ENCODE measurements at regions not wholly inside any gene's neighbourhood (a gene's known extent, or its start where the extent isn't known, plus 50 kb on each side); places are given as distances from the start of the nearest gene placed in this dataset.

DNA sequence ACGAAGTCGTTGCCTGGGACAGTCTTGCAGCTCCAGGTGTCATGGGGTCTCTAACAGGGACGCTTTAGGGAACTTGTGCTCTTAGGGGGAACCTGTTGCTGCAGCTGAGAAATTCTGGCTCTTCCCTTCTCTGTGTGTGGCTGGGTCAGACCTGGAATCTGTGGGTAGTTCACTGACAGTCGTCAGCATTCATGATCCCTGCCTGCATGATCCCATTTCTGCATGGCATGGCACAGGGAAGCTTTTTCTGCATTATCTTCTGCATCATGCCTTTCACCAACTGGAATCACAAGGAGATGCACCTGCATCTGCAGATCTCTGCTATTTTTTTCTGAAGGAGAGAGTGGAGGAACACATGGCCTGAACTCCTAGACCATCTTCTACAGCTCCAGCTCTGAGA, 85.6 kb downstream of the SOX9 start:
- no peak for DNase-seq
- Histone ChIP-seq H3K4me3 (ENCODE audit: low read length) (no peak overlapping the region), H2AFZ (ENCODE audit: low read length) (no peak overlapping the region), H3K9me3 (replicated peaks; ENCODE audit: insufficient read depth, low read length) (no peaks in the 10 kb centered on the region), H4K20me1 (ENCODE audit: insufficient read depth, low read length) (no peaks in the 10 kb centered on the region), H3F3A (ENCODE audit: insufficient read depth, low read length) (no peaks in the 10 kb centered on the region), H3K4me2 (ENCODE audit: low read depth, low read length) (no peak overlapping the region), H3K27me3 (replicated peaks; ENCODE audit: insufficient read depth, low read length) (no peaks in the 10 kb centered on the region), H3K27ac (ENCODE audit: low read length) (no peak overlapping the region), H3K36me3 (replicated peaks; ENCODE audit: insufficient read depth, low read length) (no peaks in the 10 kb centered on the region), H3K4me1 (ENCODE audit: low read length) (no peaks in the 10 kb centered on the region), H3K9ac (ENCODE audit: low read length) (no peak overlapping the region), H3K9me2 (replicated peaks; ENCODE audit: insufficient read depth, low read length) (no peaks in the 10 kb centered on the region), H3K79me2 (ENCODE audit: low read length) (no peaks in the 10 kb centered on the region)
- TF ChIP-seq EZH2 (optimal IDR thresholded peaks at IDR 0.05; ENCODE audit: low read depth, low read length) = no peak
- TF ChIP-seq CTCF (IDR thresholded peaks at IDR 0.05; ENCODE audit: low read length) = no peak
- TF ChIP-seq EZH2phosphoT487 (IDR thresholded peaks at IDR 0.05; ENCODE audit: low read length) = no peak

DNA sequence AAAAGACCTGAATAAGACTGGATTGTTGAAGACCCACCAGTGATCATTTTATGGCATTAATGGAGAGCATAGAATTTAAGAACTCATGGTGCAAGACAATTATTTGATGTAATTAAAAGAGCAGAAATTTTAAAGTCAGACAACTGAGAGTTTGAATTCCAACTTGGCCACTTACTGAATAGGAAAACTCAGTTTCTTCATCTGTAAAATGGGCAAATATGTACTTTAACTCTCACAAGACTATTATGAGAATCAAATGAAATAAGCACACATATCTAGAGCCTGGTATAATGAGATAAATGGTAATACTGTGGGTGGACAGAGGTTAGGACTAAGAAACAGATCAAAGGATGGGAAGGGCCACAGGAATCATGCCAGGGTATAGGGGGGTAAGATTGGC, 88.0 kb downstream of the SOX9 start:
- Histone ChIP-seq H3K4me2 (ENCODE audit: low read depth, low read length) (no peak overlapping the region), H3K27me3 (replicated peaks; ENCODE audit: insufficient read depth, low read length) (no peaks in the 10 kb centered on the region), H3K9me3 (replicated peaks; ENCODE audit: insufficient read depth, low read length) (no peaks in the 10 kb centered on the region), H3K9ac (ENCODE audit: low read length) (no peak overlapping the region), H3K27ac (ENCODE audit: low read length) (no peak overlapping the region), H3K9me2 (replicated peaks; ENCODE audit: insufficient read depth, low read length) (no peaks in the 10 kb centered on the region), H2AFZ (ENCODE audit: low read length) (no peak overlapping the region), H3K4me3 (ENCODE audit: low read length) (no peak overlapping the region), H3K4me1 (ENCODE audit: low read length) (no peaks in the 10 kb centered on the region), H3K79me2 (ENCODE audit: low read length) (no peaks in the 10 kb centered on the region), H3K36me3 (replicated peaks; ENCODE audit: insufficient read depth, low read length) (no peaks in the 10 kb centered on the region), H4K20me1 (ENCODE audit: insufficient read depth, low read length) (no peaks in the 10 kb centered on the region), H3F3A (ENCODE audit: insufficient read depth, low read length) (no peaks in the 10 kb centered on the region)
- TF ChIP-seq EZH2 (optimal IDR thresholded peaks at IDR 0.05; ENCODE audit: low read depth, low read length) = no peak
- no peak for TF ChIP-seq CTCF (IDR thresholded peaks at IDR 0.05; ENCODE audit: low read length)
- TF ChIP-seq EZH2phosphoT487 (IDR thresholded peaks at IDR 0.05; ENCODE audit: low read length) = no peak
- DNase-seq = no peak

DNA sequence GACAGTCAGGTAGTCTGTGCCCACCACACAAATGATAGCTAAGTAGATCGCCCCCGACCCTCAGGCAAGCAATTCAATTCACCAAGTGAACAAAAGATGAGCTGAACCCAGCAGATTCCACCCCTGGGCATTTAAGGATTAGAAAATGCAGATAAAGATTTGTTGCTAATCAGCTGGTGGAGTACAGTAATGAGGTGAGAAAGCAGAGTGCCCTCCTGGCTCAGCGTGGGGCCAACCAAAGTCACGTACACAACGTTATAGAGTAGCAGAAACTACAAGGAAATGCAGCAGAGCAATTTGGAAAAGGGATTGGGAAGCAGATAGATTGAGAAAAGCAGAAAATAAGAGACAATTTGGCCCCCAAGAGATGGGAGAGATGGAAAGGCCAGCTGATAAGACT, 91.2 kb downstream of the SOX9 start:
- H4K20me1 ChIP-seq (ENCODE audit: insufficient read depth, low read length) = no peaks in the 10 kb centered on the region
- no peaks in the 10 kb centered on the region for H3K9me3 ChIP-seq (replicated peaks; ENCODE audit: insufficient read depth, low read length)
- H3K27ac ChIP-seq (ENCODE audit: low read length) = no peak overlapping the region
- no peak overlapping the region for H3K4me2 ChIP-seq (ENCODE audit: low read depth, low read length)
- no peak overlapping the region for H3K9ac ChIP-seq (ENCODE audit: low read length)
- H2AFZ ChIP-seq (ENCODE audit: low read length) = no peak overlapping the region
- no peaks in the 10 kb centered on the region for H3K79me2 ChIP-seq (ENCODE audit: low read length)
- no peaks in the 10 kb centered on the region for H3K27me3 ChIP-seq (replicated peaks; ENCODE audit: insufficient read depth, low read length)
- no peak overlapping the region for H3K4me3 ChIP-seq (ENCODE audit: low read length)
- H3K4me1 ChIP-seq (ENCODE audit: low read length) = no peaks in the 10 kb centered on the region
- no peaks in the 10 kb centered on the region for H3F3A ChIP-seq (ENCODE audit: insufficient read depth, low read length)
- H3K36me3 ChIP-seq (replicated peaks; ENCODE audit: insufficient read depth, low read length) = no peaks in the 10 kb centered on the region
- no peaks in the 10 kb centered on the region for H3K9me2 ChIP-seq (replicated peaks; ENCODE audit: insufficient read depth, low read length)
- no peak for DNase-seq
- TF ChIP-seq EZH2phosphoT487 (IDR thresholded peaks at IDR 0.05; ENCODE audit: low read length) = no peak
- no peak for TF ChIP-seq CTCF (IDR thresholded peaks at IDR 0.05; ENCODE audit: low read length)
- no peak for TF ChIP-seq EZH2 (optimal IDR thresholded peaks at IDR 0.05; ENCODE audit: low read depth, low read length)
